Activated B cell treated with CpG ODN at 0.5 μM for 24 hours (primary cell): ENCODE measurements at regions not wholly inside any gene's neighbourhood (a gene's known extent, or its start where the extent isn't known, plus 50 kb on each side); places are given as distances from the start of the nearest gene placed in this dataset.

ENCODE experiments used
- ATAC-seq: fragments of 200-7000 bp; cut with Tn5 transposase; one replicate; pipeline ENCODE4 v1.10.0; 2021; ENCODE audit warnings: low read depth, mild to moderate bottlenecking, moderate library complexity
- CTCF ChIA-PET: fragments of 350-600 bp; sonication (Branson Sonifier 250); formaldehyde crosslinking; loops from one replicate; lab custom pipeline; 2021; ENCODE audit warnings: antibody characterized with exemption; lab: Charles Lee
- POLR2A ChIA-PET: fragments of 350-600 bp; sonication (Branson Sonifier 250); formaldehyde crosslinking; loops from one replicate; lab custom pipeline; 2021; ENCODE audit warnings: antibody characterized with exemption; lab: Charles Lee
- DNase-seq: peaks from one replicate; pipeline ENCODE4 v3.0.0; 2022
- H3K27ac Mint-ChIP-seq: one replicate; pipeline ENCODE4 v1.8.0; 2020; ENCODE audit warnings: mixed read lengths
- H3K27me3 Mint-ChIP-seq: one replicate; pipeline ENCODE4 v1.8.0; 2021; ENCODE audit warnings: mixed read lengths
- H3K36me3 Mint-ChIP-seq: one replicate; pipeline ENCODE4 v1.8.0; 2021; ENCODE audit warnings: low read depth, mixed read lengths
- H3K4me1 Mint-ChIP-seq: one replicate; pipeline ENCODE4 v1.8.0; 2021; ENCODE audit warnings: mixed read lengths
- H3K4me3 Mint-ChIP-seq: one replicate; pipeline ENCODE4 v1.8.0; 2020; ENCODE audit warnings: mild to moderate bottlenecking, mixed read lengths
- H3K9me3 Mint-ChIP-seq: one replicate; pipeline ENCODE4 v1.8.0; 2020; ENCODE audit warnings: mixed read lengths
- intact Hi-C: fragments of 100-400 bp; cut with micrococcal nuclease; formaldehyde crosslinking; loops from one replicate; pipeline ENCODE4 v1.15.1; 2024
- TF ChIP-seq, protein P1 (sequence below): fragments of 200-600 bp; IDR thresholded peaks from one replicate; pipeline ENCODE4 v1.8.0; 2022; ENCODE audit warnings: antibody characterized with exemption, mild to moderate bottlenecking

DNA sequence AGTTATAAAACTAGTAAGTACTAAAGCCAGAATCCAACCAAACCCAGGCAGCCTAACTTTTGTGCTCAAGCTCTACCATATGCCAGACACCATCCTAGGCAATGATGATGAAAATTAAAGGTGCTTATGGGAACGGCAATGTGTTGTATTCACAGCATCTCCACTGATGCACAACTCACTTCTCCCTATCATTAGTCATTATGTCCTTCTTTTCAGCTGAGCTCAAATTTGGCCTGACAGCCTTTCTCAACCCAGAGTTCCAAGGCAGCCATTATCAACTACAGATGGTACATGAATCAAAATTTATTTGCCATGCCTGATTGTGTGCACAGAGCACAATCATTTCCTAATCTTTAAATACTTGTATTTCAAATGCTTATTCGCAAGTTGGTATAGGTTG, 121.6 kb upstream of the TNPO1 start:
- Mint-ChIP-seq H3K27me3 (peaks cover 4% of the 10 kb centered on the region), H3K36me3 (no peaks in the 10 kb centered on the region), H3K4me1 (no peaks in the 10 kb centered on the region), H3K4me3 (no peak overlapping the region), H3K27ac (no peak overlapping the region), H3K9me3 (no peaks in the 10 kb centered on the region)
- intact Hi-C loops, result no loop called here
- CTCF ChIA-PET, result no interaction called here
- POLR2A ChIA-PET, result no interaction called here
- no peak for DNase-seq
- TF ChIP-seq, protein P1, sequence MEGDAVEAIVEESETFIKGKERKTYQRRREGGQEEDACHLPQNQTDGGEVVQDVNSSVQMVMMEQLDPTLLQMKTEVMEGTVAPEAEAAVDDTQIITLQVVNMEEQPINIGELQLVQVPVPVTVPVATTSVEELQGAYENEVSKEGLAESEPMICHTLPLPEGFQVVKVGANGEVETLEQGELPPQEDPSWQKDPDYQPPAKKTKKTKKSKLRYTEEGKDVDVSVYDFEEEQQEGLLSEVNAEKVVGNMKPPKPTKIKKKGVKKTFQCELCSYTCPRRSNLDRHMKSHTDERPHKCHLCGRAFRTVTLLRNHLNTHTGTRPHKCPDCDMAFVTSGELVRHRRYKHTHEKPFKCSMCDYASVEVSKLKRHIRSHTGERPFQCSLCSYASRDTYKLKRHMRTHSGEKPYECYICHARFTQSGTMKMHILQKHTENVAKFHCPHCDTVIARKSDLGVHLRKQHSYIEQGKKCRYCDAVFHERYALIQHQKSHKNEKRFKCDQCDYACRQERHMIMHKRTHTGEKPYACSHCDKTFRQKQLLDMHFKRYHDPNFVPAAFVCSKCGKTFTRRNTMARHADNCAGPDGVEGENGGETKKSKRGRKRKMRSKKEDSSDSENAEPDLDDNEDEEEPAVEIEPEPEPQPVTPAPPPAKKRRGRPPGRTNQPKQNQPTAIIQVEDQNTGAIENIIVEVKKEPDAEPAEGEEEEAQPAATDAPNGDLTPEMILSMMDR, result no peak
- ATAC-seq, result no peak

DNA sequence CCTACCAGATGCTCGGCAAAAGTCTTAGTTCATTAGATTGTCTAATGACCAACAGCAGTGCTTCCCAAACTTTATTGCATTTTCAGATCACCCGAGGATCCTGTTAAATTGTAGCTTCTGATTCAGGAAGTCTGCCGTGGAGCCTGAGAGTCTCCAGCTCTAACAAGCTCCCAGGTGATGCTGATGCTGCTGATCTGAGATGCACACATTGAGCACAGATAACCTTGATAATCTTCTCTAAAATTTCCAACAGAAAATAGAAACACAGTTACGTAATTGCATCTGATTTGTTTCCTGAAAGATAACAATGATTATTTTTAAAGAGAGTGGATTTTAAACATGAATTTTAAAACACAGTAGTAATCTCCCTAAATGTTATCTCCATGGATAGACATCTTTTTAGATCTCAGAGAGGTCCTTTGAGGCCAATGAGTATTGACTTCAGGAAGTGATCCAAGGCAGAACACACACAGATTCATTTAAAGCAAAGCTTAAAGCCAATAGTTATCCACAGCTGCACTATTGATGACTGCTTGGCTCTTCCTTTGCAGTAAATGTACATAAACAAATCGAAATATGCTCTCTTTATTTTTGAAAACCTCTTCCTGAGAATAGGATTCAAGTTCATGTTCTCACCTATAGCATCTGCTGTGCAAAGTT, 122.8 kb upstream of the TNPO1 start:
- DNase-seq, result no peak
- no peak overlapping the region for H3K27ac Mint-ChIP-seq
- TF ChIP-seq, protein P1, result no peak
- POLR2A ChIA-PET, result no interaction called here
- no peaks in the 10 kb centered on the region for H3K9me3 Mint-ChIP-seq
- H3K4me3 Mint-ChIP-seq, result no peak overlapping the region
- H3K4me1 Mint-ChIP-seq, result no peaks in the 10 kb centered on the region
- H3K27me3 Mint-ChIP-seq, result peaks cover 8% of the 10 kb centered on the region
- H3K36me3 Mint-ChIP-seq, result no peaks in the 10 kb centered on the region
- no peak for ATAC-seq
- CTCF ChIA-PET, result no interaction called here
- intact Hi-C loops, result no loop called here

- ATAC-seq, result no peak
- ChIA-PET CTCF (no interaction called here), POLR2A (no interaction called here)
- H3K4me3 Mint-ChIP-seq, result no peak overlapping the region
- H3K9me3 Mint-ChIP-seq, result no peaks in the 10 kb centered on the region
- H3K36me3 Mint-ChIP-seq, result no peaks in the 10 kb centered on the region
- no peak for DNase-seq
- TF ChIP-seq, protein P1, result no peak
- no peak overlapping the region for H3K27ac Mint-ChIP-seq
- intact Hi-C loops, result no loop called here
- H3K27me3 Mint-ChIP-seq, result peaks cover 8% of the 10 kb centered on the region
- no peaks in the 10 kb centered on the region for H3K4me1 Mint-ChIP-seq
Observed at GRCh38 chr5:72692651-72693442, 123.6 kb upstream of the TNPO1 start.

DNA sequence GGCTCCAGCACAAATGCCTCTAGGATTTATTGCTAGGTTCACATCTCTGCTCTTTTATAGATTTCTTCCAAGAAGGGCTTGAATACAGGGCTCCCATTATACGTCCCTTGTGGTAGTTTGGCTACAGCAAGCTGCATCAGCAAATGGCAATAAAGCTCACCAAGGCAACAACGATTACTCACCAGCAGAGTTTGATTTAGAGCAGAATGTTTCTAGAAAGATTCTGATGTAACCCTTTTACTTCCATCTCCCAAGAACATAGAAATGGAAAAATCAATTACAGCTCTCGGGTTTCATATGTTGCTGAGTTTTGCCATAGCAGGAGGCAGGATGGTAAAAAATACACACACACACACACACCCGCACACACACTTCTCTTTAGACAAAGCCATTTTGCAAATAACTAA, 124.2 kb upstream of the TNPO1 start:
- H3K27ac Mint-ChIP-seq, result no peak overlapping the region
- no peaks in the 10 kb centered on the region for H3K9me3 Mint-ChIP-seq
- ATAC-seq (no peak), DNase-seq (no peak)
- H3K4me3 Mint-ChIP-seq, result no peak overlapping the region
- no peaks in the 10 kb centered on the region for H3K36me3 Mint-ChIP-seq
- TF ChIP-seq, protein P1, result no peak
- peaks cover 10% of the 10 kb centered on the region for H3K27me3 Mint-ChIP-seq
- no peaks in the 10 kb centered on the region for H3K4me1 Mint-ChIP-seq
- ChIA-PET POLR2A (no interaction called here), CTCF (no interaction called here)
- intact Hi-C loops, result no loop called here

DNA sequence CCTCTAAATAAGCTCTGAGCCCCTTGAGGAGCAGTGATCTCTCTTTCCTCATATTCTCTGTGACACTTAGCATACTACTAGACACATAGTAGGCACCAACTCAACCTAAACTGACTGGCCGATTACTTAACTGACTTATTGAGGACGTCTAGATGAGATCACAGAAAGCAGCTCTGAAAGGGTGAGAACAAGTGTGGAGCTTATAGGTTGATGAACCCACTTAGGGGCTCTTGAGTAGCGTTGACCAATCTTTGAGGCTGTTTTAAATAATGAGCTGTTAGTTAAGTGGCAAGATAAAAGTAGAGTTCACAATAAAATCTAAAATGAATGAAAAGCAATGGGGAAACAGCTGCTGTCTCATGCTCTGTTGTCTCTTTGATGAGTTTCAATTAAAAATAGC, 124.7 kb upstream of the TNPO1 start:
- Mint-ChIP-seq H3K4me3 (no peak overlapping the region), H3K27ac (no peak overlapping the region), H3K27me3 (peaks cover 11% of the 10 kb centered on the region), H3K36me3 (no peaks in the 10 kb centered on the region), H3K9me3 (no peaks in the 10 kb centered on the region), H3K4me1 (no peaks in the 10 kb centered on the region)
- TF ChIP-seq, protein P1, result no peak
- intact Hi-C loops, result no loop called here
- DNase-seq (no peak), ATAC-seq (no peak)
- CTCF ChIA-PET, result no interaction called here
- POLR2A ChIA-PET, result no interaction called here
